ENCODE measurements at regions not wholly inside any gene's neighbourhood (a gene's known extent, or its start where the extent isn't known, plus 50 kb on each side); places are given as distances from the start of the nearest gene placed in this dataset.

DNA sequence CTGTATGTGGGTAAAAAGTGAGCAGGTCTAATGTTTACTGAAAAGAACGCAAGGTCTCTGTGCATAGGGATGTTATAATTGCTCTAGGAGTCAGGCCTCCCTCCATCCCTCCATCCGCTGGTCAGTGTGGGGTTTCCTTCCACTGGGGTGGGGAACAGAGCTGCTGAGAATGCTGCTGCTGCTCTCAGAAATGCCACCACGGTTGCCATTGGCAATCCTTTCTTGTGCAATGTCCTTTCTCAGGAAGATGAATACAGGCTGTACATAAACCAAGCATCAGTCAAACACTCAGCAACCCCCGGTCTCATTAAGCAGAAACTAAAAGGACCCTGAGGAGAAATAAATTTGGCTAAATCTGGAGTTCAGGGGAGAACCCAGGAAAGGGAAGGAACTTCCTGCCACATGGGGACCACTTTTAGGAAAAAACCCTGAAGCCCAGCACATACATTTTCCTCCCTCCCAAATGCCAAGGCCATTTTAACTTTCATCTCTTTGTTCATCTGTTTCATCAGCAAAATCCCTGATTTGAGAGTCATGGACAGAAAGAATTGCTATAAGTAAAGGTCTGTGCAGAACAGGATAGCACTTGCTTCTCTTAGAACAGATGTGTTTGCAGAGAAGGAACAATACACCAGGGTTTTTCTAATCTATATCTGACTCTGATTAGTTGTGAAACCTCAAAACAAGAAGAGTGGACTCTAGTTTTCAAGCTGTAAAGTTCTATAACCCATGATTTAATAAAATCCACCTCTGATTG is 70.4 kb upstream of the SLC1A3 start:
- TF ChIP-seq POLR2A (IDR thresholded peaks at IDR 0.05; ENCODE audit: low read length), result no peak
- TF ChIP-seq GATA1 (IDR thresholded peaks at IDR 0.05; ENCODE audit: low read depth, low read length), result no peak
